ENCODE measurements at regions not wholly inside any gene's neighbourhood (a gene's known extent, or its start where the extent isn't known, plus 50 kb on each side); places are given as distances from the start of the nearest gene placed in this dataset.

- H3K36me3 Mint-ChIP-seq (ENCODE audit: unreplicated experiment), result no peaks in the 10 kb centered on the region
These were observed 273.9 kb downstream of the ARAP2 start for GRCh38 chr4:35970366-35970960.

GRCh38 chr4:35972814-35973213, 271.5 kb downstream of the ARAP2 start:
- no peak for DNase-seq (ENCODE audit: extremely low spot score, unreplicated experiment)
- H3K9me3 Mint-ChIP-seq (ENCODE audit: unreplicated experiment), result no peaks in the 10 kb centered on the region
- TF ChIP-seq CTCF (IDR thresholded peaks at IDR 0.05), result no peak
- H3K27me3 Mint-ChIP-seq (ENCODE audit: unreplicated experiment), result peaks cover 9% of the 10 kb centered on the region
- H3K27ac Mint-ChIP-seq (ENCODE audit: unreplicated experiment), result no peak overlapping the region
- no peak overlapping the region for H3K4me3 Mint-ChIP-seq (ENCODE audit: unreplicated experiment)
- no peaks in the 10 kb centered on the region for H3K36me3 Mint-ChIP-seq (ENCODE audit: unreplicated experiment)
- no peaks in the 10 kb centered on the region for H3K4me1 Mint-ChIP-seq (ENCODE audit: unreplicated experiment)

More at GRCh38 chr4:35970366-35970960, 273.9 kb downstream of the ARAP2 start:
- no peak for TF ChIP-seq CTCF (IDR thresholded peaks at IDR 0.05)
- H3K4me1 Mint-ChIP-seq (ENCODE audit: unreplicated experiment), result no peaks in the 10 kb centered on the region
- no peak overlapping the region for H3K27ac Mint-ChIP-seq (ENCODE audit: unreplicated experiment)
- H3K27me3 Mint-ChIP-seq (ENCODE audit: unreplicated experiment), result peaks cover 9% of the 10 kb centered on the region
- no peaks in the 10 kb centered on the region for H3K9me3 Mint-ChIP-seq (ENCODE audit: unreplicated experiment)
- H3K4me3 Mint-ChIP-seq (ENCODE audit: unreplicated experiment), result no peak overlapping the region
- no peak for DNase-seq (ENCODE audit: extremely low spot score, unreplicated experiment)

- H3K4me1 Mint-ChIP-seq (ENCODE audit: unreplicated experiment), result no peaks in the 10 kb centered on the region
- no peak for TF ChIP-seq CTCF (IDR thresholded peaks at IDR 0.05)
- H3K4me3 Mint-ChIP-seq (ENCODE audit: unreplicated experiment), result no peak overlapping the region
- peaks cover 9% of the 10 kb centered on the region for H3K27me3 Mint-ChIP-seq (ENCODE audit: unreplicated experiment)
- no peaks in the 10 kb centered on the region for H3K36me3 Mint-ChIP-seq (ENCODE audit: unreplicated experiment)
- H3K27ac Mint-ChIP-seq (ENCODE audit: unreplicated experiment), result no peak overlapping the region
- H3K9me3 Mint-ChIP-seq (ENCODE audit: unreplicated experiment), result no peaks in the 10 kb centered on the region
- DNase-seq (ENCODE audit: extremely low spot score, unreplicated experiment), result no peak
These were observed 268.5 kb downstream of the ARAP2 start for GRCh38 chr4:35975617-35976355.

GRCh38 chr4:35978551-35978950, 265.8 kb downstream of the ARAP2 start:
- Mint-ChIP-seq H3K27me3 (ENCODE audit: unreplicated experiment) (peaks cover 3% of the 10 kb centered on the region), H3K27ac (ENCODE audit: unreplicated experiment) (no peak overlapping the region), H3K36me3 (ENCODE audit: unreplicated experiment) (no peaks in the 10 kb centered on the region), H3K4me1 (ENCODE audit: unreplicated experiment) (no peaks in the 10 kb centered on the region), H3K4me3 (ENCODE audit: unreplicated experiment) (no peak overlapping the region), H3K9me3 (ENCODE audit: unreplicated experiment) (no peaks in the 10 kb centered on the region)
- no peak for DNase-seq (ENCODE audit: extremely low spot score, unreplicated experiment)
- no peak for TF ChIP-seq CTCF (IDR thresholded peaks at IDR 0.05)

- TF ChIP-seq CTCF (IDR thresholded peaks at IDR 0.05), result no peak
- no peak for DNase-seq (ENCODE audit: extremely low spot score, unreplicated experiment)
- no peaks in the 10 kb centered on the region for H3K4me1 Mint-ChIP-seq (ENCODE audit: unreplicated experiment)
- no peak overlapping the region for H3K27ac Mint-ChIP-seq (ENCODE audit: unreplicated experiment)
- peaks cover 5% of the 10 kb centered on the region for H3K27me3 Mint-ChIP-seq (ENCODE audit: unreplicated experiment)
- peaks cover 8% of the 10 kb centered on the region for H3K9me3 Mint-ChIP-seq (ENCODE audit: unreplicated experiment)
- no peak overlapping the region for H3K4me3 Mint-ChIP-seq (ENCODE audit: unreplicated experiment)
- no peaks in the 10 kb centered on the region for H3K36me3 Mint-ChIP-seq (ENCODE audit: unreplicated experiment)
These were observed 262.0 kb downstream of the ARAP2 start for GRCh38 chr4:35982318-35982717.
